ENCODE measurements at regions not wholly inside any gene's neighbourhood (a gene's known extent, or its start where the extent isn't known, plus 50 kb on each side); places are given as distances from the start of the nearest gene placed in this dataset.
A peak's percentile ranks its signal among the peaks of the same experiment; 100 is the strongest.

GRCh38 chr7:85866540-85866939 is 679.7 kb upstream of the SEMA3D start:
- WGBS (ENCODE audit: missing lambda C conversion rate) = 28% methylated on average over 4 of the region's 4 CpGs
- ChIA-PET POLR2A (no interaction called here), CTCF (no interaction called here)
- no peak for TF ChIP-seq NR3C1 (IDR thresholded peaks at IDR 0.05)
- TF ChIP-seq RAD21 (conservative IDR thresholded peaks at IDR 0.05 in 1 of 2, IDR thresholded peaks at IDR 0.05 in 1 of 2) = no peak
- no peak for TF ChIP-seq FOXS1 (CRISPR knock-in tag; IDR thresholded peaks at IDR 0.05)
- no peak for TF ChIP-seq HOXA7 (CRISPR knock-in tag; IDR thresholded peaks at IDR 0.05)
- no peak for TF ChIP-seq ZFP36 (IDR thresholded peaks at IDR 0.05; ENCODE audit: borderline replicate concordance, partially characterized antibody)
- no peak for TF ChIP-seq MAFK (IDR thresholded peaks at IDR 0.05; ENCODE audit: partially characterized antibody)
- TF ChIP-seq NFE2L2 (conservative IDR thresholded peaks at IDR 0.05; ENCODE audit: low read length) = no peak
- no peak for TF ChIP-seq RARB (CRISPR knock-in tag; IDR thresholded peaks at IDR 0.05)
- no peak for TF ChIP-seq ZC3H11A (IDR thresholded peaks at IDR 0.05)
- TF ChIP-seq SMC3 (IDR thresholded peaks at IDR 0.05) = no peak
- TF ChIP-seq GATA3 (IDR thresholded peaks at IDR 0.05; ENCODE audit: borderline replicate concordance) = no peak
- no peak for TF ChIP-seq CEBPB (IDR thresholded peaks at IDR 0.05)
- TF ChIP-seq BHLHE40 (IDR thresholded peaks at IDR 0.05; ENCODE audit: low read depth, low read length) = no peak
- TF ChIP-seq ESRRA (IDR thresholded peaks at IDR 0.05; ENCODE audit: borderline replicate concordance, low read length) = no peak
- no peak for TF ChIP-seq CHD2 (IDR thresholded peaks at IDR 0.05; ENCODE audit: low read length, partially characterized antibody)
- TF ChIP-seq KDM1A (IDR thresholded peaks at IDR 0.05; ENCODE audit: low read depth) = no peak
- no peak for TF ChIP-seq E2F6 (IDR thresholded peaks at IDR 0.05; ENCODE audit: borderline replicate concordance, low read depth)
- TF ChIP-seq RNF2 (IDR thresholded peaks at IDR 0.05; ENCODE audit: borderline replicate concordance, low read depth) = no peak
- TF ChIP-seq CBX8 (IDR thresholded peaks at IDR 0.05) = no peak
- Histone ChIP-seq H3K4me1 (no peaks in the 10 kb centered on the region), H3K4me3 (no peak overlapping the region), H3K9me3 (no peaks in the 10 kb centered on the region), H3K4me2 (no peak overlapping the region), H3K27ac (no peak overlapping the region)
- DNase-seq (ENCODE audit: low read depth in 1 of 2, low spot score in 1 of 2) (no peak), ATAC-seq (no peak), FAIRE-seq (no peak)

GRCh38 chr7:85851571-85852193 is 664.8 kb upstream of the SEMA3D start:
- H3K4me3 ChIP-seq = no peak overlapping the region
- WGBS (ENCODE audit: missing lambda C conversion rate) = 20% methylated on average over 6 of the region's 6 CpGs
- ChIA-PET POLR2A (no interaction called here), CTCF (interaction anchor here (0.7 to 3.1 kb wide), 8 partner anchors 19 to 825 kb away, joined by 3 to 11 read pairs (median 4); no protein-coding TSS in a partner anchor)
- no peaks in the 10 kb centered on the region for H3K9me3 ChIP-seq
- peak; percentile 69 to 81 for TF ChIP-seq RAD21 (conservative IDR thresholded peaks at IDR 0.05 in 1 of 2, IDR thresholded peaks at IDR 0.05 in 1 of 2)
- no peak for TF ChIP-seq ATOH8 (CRISPR knock-in tag; IDR thresholded peaks at IDR 0.05; ENCODE audit: low read depth)
- TF ChIP-seq HES2 (IDR thresholded peaks at IDR 0.05) = no peak
- TF ChIP-seq CBX2 (IDR thresholded peaks at IDR 0.05; ENCODE audit: borderline replicate concordance, low read depth) = no peak
- peak; percentile 73 for TF ChIP-seq CTCF (IDR thresholded peaks at IDR 0.05)
- no peak for TF ChIP-seq ZFP36 (IDR thresholded peaks at IDR 0.05; ENCODE audit: borderline replicate concordance, partially characterized antibody)
- TF ChIP-seq MAFK (IDR thresholded peaks at IDR 0.05; ENCODE audit: partially characterized antibody) = no peak
- TF ChIP-seq SMC3 (IDR thresholded peaks at IDR 0.05) = peak; percentile 60; the same call in 2 of the 3 replicates
- no peak for TF ChIP-seq BCL3 (IDR thresholded peaks at IDR 0.05)
- no peaks in the 10 kb centered on the region for H3K4me1 ChIP-seq
- H3K4me2 ChIP-seq = no peak overlapping the region
- 0 out of 6 replicates have a peak, but pooled peaks of 1 of the 2 experiments have one; percentile 45 for ATAC-seq
- no peak overlapping the region for H3K27ac ChIP-seq
- no peak for FAIRE-seq
- DNase-seq (ENCODE audit: low read depth in 1 of 2, low spot score in 1 of 2) = peak; percentile 10 to 68

Measured in A549 (cell line).